Keratinocyte (primary cell): ENCODE measurements at regions not wholly inside any gene's neighbourhood (a gene's known extent, or its start where the extent isn't known, plus 50 kb on each side); places are given as distances from the start of the nearest gene placed in this dataset.

Source experiments
- DNase-seq: peaks from one replicate; pipeline ENCODE4 v3.0.0-alpha.2; 2011; ENCODE audit warnings: low read depth, missing footprints, low spot score
- FAIRE-seq: peaks from 2 replicates; lab custom pipeline; 2011; peaks lifted over from hg19 to GRCh38; lab: Jason Lieb, UNC
- H2AFZ ChIP-seq: 2 replicates; pipeline ENCODE4 v1.6.0; 2012; ENCODE audit warnings: low read length, control low read depth, inconsistent platforms; ENCODE audit not compliant: control insufficient read depth
- H3K27ac ChIP-seq: 2 replicates; pipeline ENCODE4 v1.5.1; 2011; ENCODE audit warnings: low read length; ENCODE audit not compliant: control insufficient read depth, insufficient read depth
- H3K27me3 ChIP-seq: 3 replicates; pipeline ENCODE4 v1.6.0; 2011; ENCODE audit warnings: low read length; ENCODE audit not compliant: control insufficient read depth, insufficient read depth; ENCODE audit errors: extremely low read depth
- H3K36me3 ChIP-seq, 2 experiments: 2 replicates in 1 of 2; 3 replicates in 1 of 2; pipeline ENCODE4 v1.5.1; 2011; ENCODE audit warnings: low read length in 2 of 2, mild to moderate bottlenecking in 1 of 2; ENCODE audit not compliant: control insufficient read depth in 2 of 2, insufficient read depth in 2 of 2; ENCODE audit errors: extremely low read depth in 1 of 2
- H3K4me1 ChIP-seq: 3 replicates; pipeline ENCODE4 v1.5.1; 2011; ENCODE audit warnings: low read length; ENCODE audit not compliant: control insufficient read depth, insufficient read depth; ENCODE audit errors: extremely low read depth
- H3K4me2 ChIP-seq: 3 replicates; pipeline ENCODE4 v1.6.0; 2011; ENCODE audit warnings: low read depth, low read length; ENCODE audit not compliant: control insufficient read depth, insufficient read depth; ENCODE audit errors: extremely low read depth
- H3K4me3 ChIP-seq, 3 experiments: fragments of 200-600 bp in 1 of 3; sonication (generic) in 1 of 3; 2 replicates in 2 of 3; 3 replicates in 1 of 3; pipeline ENCODE4 v1.5.1; 2011 to 2016; ENCODE audit warnings: low read length in 3 of 3, mild to moderate bottlenecking in 3 of 3, control low read depth in 2 of 3, inconsistent platforms in 1 of 3, low read depth in 1 of 3, mixed read lengths in 1 of 3, mixed run types in 1 of 3, moderate library complexity in 1 of 3; ENCODE audit not compliant: control insufficient read depth in 2 of 3, insufficient read depth in 2 of 3; ENCODE audit errors: extremely low read depth in 1 of 3
- H3K79me2 ChIP-seq: 2 replicates; pipeline ENCODE4 v1.6.0; 2012; ENCODE audit warnings: low read length; ENCODE audit not compliant: control insufficient read depth, insufficient read depth
- H3K9ac ChIP-seq: 3 replicates; pipeline ENCODE4 v1.6.0; 2011; ENCODE audit warnings: low read length; ENCODE audit not compliant: control insufficient read depth, insufficient read depth; ENCODE audit errors: extremely low read depth
- H3K9me1 ChIP-seq: 3 replicates; pipeline ENCODE4 v1.6.0; 2011; ENCODE audit warnings: low read length; ENCODE audit not compliant: control insufficient read depth, insufficient read depth; ENCODE audit errors: extremely low read depth
- H3K9me3 ChIP-seq: 2 replicates; pipeline ENCODE4 v1.5.1; 2012; ENCODE audit warnings: low read depth, low read length; ENCODE audit not compliant: control insufficient read depth
- H4K20me1 ChIP-seq: 3 replicates; pipeline ENCODE4 v1.6.0; 2011; ENCODE audit warnings: low read length; ENCODE audit not compliant: control insufficient read depth, insufficient read depth; ENCODE audit errors: extremely low read depth
- EZH2 ChIP-seq: IDR thresholded peaks from one replicate; pipeline ENCODE4 v1.6.1; 2012; ENCODE audit warnings: inconsistent platforms, mild to moderate bottlenecking, low read length, moderate library complexity
- dilution Hi-C: fragments of 300-500 bp; cut with MboI; formaldehyde crosslinking; loops from one replicate; pipeline ENCODE4 v1.7.0; 2020; ENCODE audit warnings: low sequenced_read_pairs; ENCODE audit not compliant: extremely low pct_ligation_motif_present
- TF ChIP-seq, protein P1 (sequence below), 3 experiments: IDR thresholded peaks in 1 of 3; conservative IDR thresholded peaks in 1 of 3; optimal IDR thresholded peaks in 1 of 3; 2 replicates in 2 of 3; 3 replicates in 1 of 3; pipeline versions ENCODE3 to v1.5.1; 2011; ENCODE audit warnings: low read length in 3 of 3, mild to moderate bottlenecking in 3 of 3, moderate library complexity in 2 of 3, control low read depth in 1 of 3, inconsistent platforms in 1 of 3; ENCODE audit not compliant: insufficient read depth in 2 of 3; ENCODE audit errors: extremely low read depth in 1 of 3

DNA sequence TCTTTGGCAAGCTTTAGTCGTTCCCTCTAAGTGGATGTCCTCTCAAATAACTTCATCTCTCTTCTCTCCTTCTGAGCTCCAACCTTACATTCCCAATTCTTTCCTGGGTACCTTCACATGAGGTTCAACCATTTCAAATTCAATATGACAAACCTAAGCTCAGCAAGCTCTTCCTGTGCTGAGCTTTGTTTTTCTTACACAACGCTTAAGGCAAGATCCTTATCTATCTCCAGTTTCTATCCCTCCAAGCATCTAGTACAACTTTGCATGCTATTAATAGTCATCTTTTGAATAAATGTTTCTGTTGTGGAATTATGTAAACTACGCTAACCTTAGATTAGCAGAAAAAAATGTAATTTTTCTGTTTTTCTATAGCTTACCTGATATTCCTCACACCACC is 63.7 kb upstream of the IFNG-AS1 start:
- H3K9ac ChIP-seq: no peak overlapping the region
- no peak overlapping the region for H3K4me3 ChIP-seq
- FAIRE-seq (no peak), DNase-seq (no peak)
- dilution Hi-C loops: no loop called here
- H3K4me2 ChIP-seq: no peak overlapping the region
- H3K9me3 ChIP-seq: no peaks in the 10 kb centered on the region
- H3K36me3 ChIP-seq: no peaks in the 10 kb centered on the region
- H3K27me3 ChIP-seq: no peaks in the 10 kb centered on the region
- no peak overlapping the region for H2AFZ ChIP-seq
- H3K27ac ChIP-seq: no peak overlapping the region
- H3K4me1 ChIP-seq: peaks cover 17% of the 10 kb centered on the region
- H3K79me2 ChIP-seq: no peaks in the 10 kb centered on the region
- H4K20me1 ChIP-seq: no peaks in the 10 kb centered on the region
- no peaks in the 10 kb centered on the region for H3K9me1 ChIP-seq
- TF ChIP-seq EZH2: no peak
- TF ChIP-seq, protein P1, sequence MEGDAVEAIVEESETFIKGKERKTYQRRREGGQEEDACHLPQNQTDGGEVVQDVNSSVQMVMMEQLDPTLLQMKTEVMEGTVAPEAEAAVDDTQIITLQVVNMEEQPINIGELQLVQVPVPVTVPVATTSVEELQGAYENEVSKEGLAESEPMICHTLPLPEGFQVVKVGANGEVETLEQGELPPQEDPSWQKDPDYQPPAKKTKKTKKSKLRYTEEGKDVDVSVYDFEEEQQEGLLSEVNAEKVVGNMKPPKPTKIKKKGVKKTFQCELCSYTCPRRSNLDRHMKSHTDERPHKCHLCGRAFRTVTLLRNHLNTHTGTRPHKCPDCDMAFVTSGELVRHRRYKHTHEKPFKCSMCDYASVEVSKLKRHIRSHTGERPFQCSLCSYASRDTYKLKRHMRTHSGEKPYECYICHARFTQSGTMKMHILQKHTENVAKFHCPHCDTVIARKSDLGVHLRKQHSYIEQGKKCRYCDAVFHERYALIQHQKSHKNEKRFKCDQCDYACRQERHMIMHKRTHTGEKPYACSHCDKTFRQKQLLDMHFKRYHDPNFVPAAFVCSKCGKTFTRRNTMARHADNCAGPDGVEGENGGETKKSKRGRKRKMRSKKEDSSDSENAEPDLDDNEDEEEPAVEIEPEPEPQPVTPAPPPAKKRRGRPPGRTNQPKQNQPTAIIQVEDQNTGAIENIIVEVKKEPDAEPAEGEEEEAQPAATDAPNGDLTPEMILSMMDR (optimal IDR thresholded peaks at IDR 0.05 in 1 of 3, IDR thresholded peaks at IDR 0.05 in 1 of 3, conservative IDR thresholded peaks at IDR 0.05 in 1 of 3; ENCODE audit: extremely low read depth in 1 of 3, insufficient read depth in 2 of 3, low read length in 3 of 3): no peak

DNA sequence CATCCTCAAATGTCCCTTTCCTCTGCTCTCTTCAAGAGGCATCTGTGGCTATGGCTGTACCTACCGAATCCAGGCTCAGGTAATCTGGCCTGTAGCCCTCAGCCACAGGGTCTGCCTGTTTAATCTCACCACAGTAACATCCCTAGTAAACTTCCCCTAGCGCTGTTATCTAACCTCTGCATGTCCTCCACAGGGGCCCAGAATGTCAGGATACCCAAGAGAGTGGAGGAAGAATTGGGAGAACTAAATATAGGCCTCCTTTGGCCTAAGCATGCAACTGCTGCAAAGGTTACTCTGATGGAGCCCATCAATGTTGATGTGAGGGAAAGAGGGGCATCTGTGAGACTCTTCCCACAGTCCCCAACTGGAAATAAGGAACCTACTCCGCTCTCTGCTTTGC is 63.2 kb upstream of the IFNG-AS1 start:
- no peak overlapping the region for H3K27ac ChIP-seq
- dilution Hi-C loops: no loop called here
- H3K79me2 ChIP-seq: no peaks in the 10 kb centered on the region
- H3K9me3 ChIP-seq: no peaks in the 10 kb centered on the region
- no peak for FAIRE-seq
- no peaks in the 10 kb centered on the region for H3K9me1 ChIP-seq
- TF ChIP-seq EZH2: no peak
- TF ChIP-seq, protein P1 (optimal IDR thresholded peaks at IDR 0.05 in 1 of 3, IDR thresholded peaks at IDR 0.05 in 1 of 3, conservative IDR thresholded peaks at IDR 0.05 in 1 of 3; ENCODE audit: extremely low read depth in 1 of 3, insufficient read depth in 2 of 3, low read length in 3 of 3): no peak
- no peaks in the 10 kb centered on the region for H3K27me3 ChIP-seq
- H2AFZ ChIP-seq: no peak overlapping the region
- no peak for DNase-seq
- no peaks in the 10 kb centered on the region for H3K36me3 ChIP-seq
- H4K20me1 ChIP-seq: no peaks in the 10 kb centered on the region
- no peak overlapping the region for H3K4me2 ChIP-seq
- H3K9ac ChIP-seq: no peak overlapping the region
- peaks cover 12% of the 10 kb centered on the region for H3K4me1 ChIP-seq
- H3K4me3 ChIP-seq: no peak overlapping the region
